ENCODE measurements at regions not wholly inside any gene's neighbourhood (a gene's known extent, or its start where the extent isn't known, plus 50 kb on each side); places are given as distances from the start of the nearest gene placed in this dataset.

DNA sequence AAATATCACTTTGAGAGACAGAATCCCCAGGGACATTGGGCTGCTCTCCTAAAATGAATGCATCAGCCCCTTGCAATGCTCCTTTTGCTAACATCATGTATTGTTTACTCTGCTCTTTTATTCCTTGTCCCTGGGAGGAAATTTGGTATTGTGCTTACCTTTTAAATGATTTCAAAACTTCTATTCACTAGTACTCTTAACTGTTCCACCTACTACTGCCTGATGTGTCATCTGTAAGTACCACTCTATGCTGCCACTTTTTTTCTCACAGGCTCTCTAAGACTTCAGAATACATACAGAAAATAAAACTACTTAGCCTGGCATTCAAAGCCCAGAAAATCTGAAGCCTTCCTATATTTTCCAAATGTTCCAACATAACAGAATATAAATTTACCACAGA, 667.2 kb downstream of the BRINP1 start:
- Histone ChIP-seq H3K36me3 (ENCODE audit: insufficient read depth, low read length) (no peaks in the 10 kb centered on the region), H3K4me1 (ENCODE audit: insufficient read depth, low read length, poor library complexity, severe bottlenecking) (no peaks in the 10 kb centered on the region), H3K4me3 (ENCODE audit: low read length, poor library complexity, severe bottlenecking) (no peak overlapping the region), H2AFZ (ENCODE audit: low read length) (no peak overlapping the region), H3K9me2 (replicated peaks; ENCODE audit: low read depth, low read length) (no peaks in the 10 kb centered on the region), H4K20me1 (ENCODE audit: insufficient read depth, low read length, poor library complexity, severe bottlenecking) (no peaks in the 10 kb centered on the region), H3F3A (ENCODE audit: low read depth) (no peaks in the 10 kb centered on the region), H3K79me2 (ENCODE audit: insufficient read depth, low read length) (no peaks in the 10 kb centered on the region), H3K4me2 (ENCODE audit: low read depth, low read length, poor library complexity, severe bottlenecking) (no peak overlapping the region), H3K9ac (ENCODE audit: low read depth, low read length, poor library complexity, severe bottlenecking) (no peak overlapping the region), H3K9me3 (ENCODE audit: insufficient read depth, low read depth, low read length) (no peaks in the 10 kb centered on the region), H3K27me3 (ENCODE audit: insufficient read depth, low read length, poor library complexity, severe bottlenecking) (no peaks in the 10 kb centered on the region)
- TF ChIP-seq EZH2phosphoT487 (IDR thresholded peaks at IDR 0.05; ENCODE audit: borderline replicate concordance) = no peak
- TF ChIP-seq, protein P1, sequence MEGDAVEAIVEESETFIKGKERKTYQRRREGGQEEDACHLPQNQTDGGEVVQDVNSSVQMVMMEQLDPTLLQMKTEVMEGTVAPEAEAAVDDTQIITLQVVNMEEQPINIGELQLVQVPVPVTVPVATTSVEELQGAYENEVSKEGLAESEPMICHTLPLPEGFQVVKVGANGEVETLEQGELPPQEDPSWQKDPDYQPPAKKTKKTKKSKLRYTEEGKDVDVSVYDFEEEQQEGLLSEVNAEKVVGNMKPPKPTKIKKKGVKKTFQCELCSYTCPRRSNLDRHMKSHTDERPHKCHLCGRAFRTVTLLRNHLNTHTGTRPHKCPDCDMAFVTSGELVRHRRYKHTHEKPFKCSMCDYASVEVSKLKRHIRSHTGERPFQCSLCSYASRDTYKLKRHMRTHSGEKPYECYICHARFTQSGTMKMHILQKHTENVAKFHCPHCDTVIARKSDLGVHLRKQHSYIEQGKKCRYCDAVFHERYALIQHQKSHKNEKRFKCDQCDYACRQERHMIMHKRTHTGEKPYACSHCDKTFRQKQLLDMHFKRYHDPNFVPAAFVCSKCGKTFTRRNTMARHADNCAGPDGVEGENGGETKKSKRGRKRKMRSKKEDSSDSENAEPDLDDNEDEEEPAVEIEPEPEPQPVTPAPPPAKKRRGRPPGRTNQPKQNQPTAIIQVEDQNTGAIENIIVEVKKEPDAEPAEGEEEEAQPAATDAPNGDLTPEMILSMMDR (conservative IDR thresholded peaks at IDR 0.05; ENCODE audit: low read length) = no peak

DNA sequence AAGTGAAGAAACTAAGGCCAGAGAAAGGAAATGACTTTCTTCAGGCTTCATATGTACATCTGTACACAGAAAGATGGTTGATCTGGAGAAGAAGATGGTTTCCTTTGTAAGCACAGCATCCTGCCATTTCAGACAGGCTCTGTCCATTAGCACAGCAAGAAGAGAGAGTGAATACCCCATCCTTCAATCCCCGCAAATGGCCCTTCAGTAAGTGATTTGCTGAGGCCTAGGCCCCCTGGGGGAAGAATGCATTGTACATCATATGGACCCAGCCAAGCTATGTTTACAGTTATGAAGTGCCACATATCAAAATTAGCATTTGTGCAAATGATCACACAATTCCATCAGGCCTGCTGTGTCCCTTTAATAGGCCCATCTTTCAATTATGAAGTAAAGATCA, 657.4 kb downstream of the BRINP1 start:
- TF ChIP-seq, protein P1 (conservative IDR thresholded peaks at IDR 0.05; ENCODE audit: low read length) = no peak
- no peak for TF ChIP-seq EZH2phosphoT487 (IDR thresholded peaks at IDR 0.05; ENCODE audit: borderline replicate concordance)
- Histone ChIP-seq H3K79me2 (ENCODE audit: insufficient read depth, low read length) (no peaks in the 10 kb centered on the region), H3K4me2 (ENCODE audit: low read depth, low read length, poor library complexity, severe bottlenecking) (no peak overlapping the region), H3F3A (ENCODE audit: low read depth) (no peaks in the 10 kb centered on the region), H3K9ac (ENCODE audit: low read depth, low read length, poor library complexity, severe bottlenecking) (no peak overlapping the region), H3K9me3 (ENCODE audit: insufficient read depth, low read depth, low read length) (no peaks in the 10 kb centered on the region; the same call in 1 of the 2 replicates), H3K27me3 (ENCODE audit: insufficient read depth, low read length, poor library complexity, severe bottlenecking) (no peaks in the 10 kb centered on the region), H2AFZ (ENCODE audit: low read length) (no peak overlapping the region), H3K4me1 (ENCODE audit: insufficient read depth, low read length, poor library complexity, severe bottlenecking) (no peaks in the 10 kb centered on the region), H3K4me3 (ENCODE audit: low read length, poor library complexity, severe bottlenecking) (no peak overlapping the region), H3K9me2 (replicated peaks; ENCODE audit: low read depth, low read length) (no peaks in the 10 kb centered on the region), H4K20me1 (ENCODE audit: insufficient read depth, low read length, poor library complexity, severe bottlenecking) (no peaks in the 10 kb centered on the region), H3K36me3 (ENCODE audit: insufficient read depth, low read length) (no peaks in the 10 kb centered on the region)

DNA sequence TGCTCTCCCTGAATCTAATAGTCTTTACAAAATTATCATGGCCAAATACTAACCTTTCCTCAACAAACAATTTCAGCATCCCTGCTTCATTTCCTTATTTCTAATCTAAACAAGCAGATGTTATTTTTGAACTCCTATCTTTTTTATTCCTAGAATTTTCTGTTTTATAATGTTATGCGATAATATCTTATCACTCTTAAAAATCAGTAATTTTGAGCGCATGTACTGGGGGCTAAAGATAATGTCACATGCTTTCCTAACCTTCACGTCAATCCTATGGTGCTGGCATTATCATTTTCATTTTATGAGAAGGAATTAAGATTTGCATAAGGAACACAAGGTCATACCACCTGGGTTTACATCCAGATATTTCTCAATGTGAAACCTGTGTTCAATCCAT, 648.0 kb downstream of the BRINP1 start:
- Histone ChIP-seq H3F3A (ENCODE audit: low read depth) (no peaks in the 10 kb centered on the region), H3K27me3 (ENCODE audit: insufficient read depth, low read length, poor library complexity, severe bottlenecking) (no peaks in the 10 kb centered on the region), H3K4me3 (ENCODE audit: low read length, poor library complexity, severe bottlenecking) (no peak overlapping the region), H3K9me3 (ENCODE audit: insufficient read depth, low read depth, low read length) (no peaks in the 10 kb centered on the region), H3K4me2 (ENCODE audit: low read depth, low read length, poor library complexity, severe bottlenecking) (no peak overlapping the region), H2AFZ (ENCODE audit: low read length) (no peak overlapping the region), H3K79me2 (ENCODE audit: insufficient read depth, low read length) (no peaks in the 10 kb centered on the region), H3K9ac (ENCODE audit: low read depth, low read length, poor library complexity, severe bottlenecking) (no peak overlapping the region), H3K36me3 (ENCODE audit: insufficient read depth, low read length) (no peaks in the 10 kb centered on the region), H3K4me1 (ENCODE audit: insufficient read depth, low read length, poor library complexity, severe bottlenecking) (no peaks in the 10 kb centered on the region), H4K20me1 (ENCODE audit: insufficient read depth, low read length, poor library complexity, severe bottlenecking) (no peaks in the 10 kb centered on the region), H3K9me2 (replicated peaks; ENCODE audit: low read depth, low read length) (no peaks in the 10 kb centered on the region)
- no peak for TF ChIP-seq EZH2phosphoT487 (IDR thresholded peaks at IDR 0.05; ENCODE audit: borderline replicate concordance)
- TF ChIP-seq, protein P1 (conservative IDR thresholded peaks at IDR 0.05; ENCODE audit: low read length) = no peak
